HL-60 (cell line): ENCODE measurements at regions not wholly inside any gene's neighbourhood (a gene's known extent, or its start where the extent isn't known, plus 50 kb on each side); places are given as distances from the start of the nearest gene placed in this dataset.
"Not testable (repeated sequence)": the region's sequence is repeated elsewhere in the genome, so short reads cannot be mapped to it uniquely, and the experiment has no call there.

ENCODE experiments used
- CTCF ChIP-seq: IDR thresholded peaks from one replicate; pipeline ENCODE4 v1.5.1; 2011; ENCODE audit warnings: low read length, control low read depth, inconsistent platforms; ENCODE audit not compliant: insufficient read depth
- POLR2AphosphoS5 ChIP-seq: IDR thresholded peaks from 2 replicates; pipeline ENCODE4 v1.6.1; 2012; ENCODE audit warnings: low read depth

GRCh38 chr4:4107411-4108107, 119.2 kb downstream of the OTOP1 start:
- not testable (repeated sequence) for TF ChIP-seq CTCF, POLR2AphosphoS5
